ENCODE measurements at regions not wholly inside any gene's neighbourhood (a gene's known extent, or its start where the extent isn't known, plus 50 kb on each side); places are given as distances from the start of the nearest gene placed in this dataset.

GRCh38 chr1:232096751-232097150, 470.2 kb downstream of the DISC1 start (continued):
- no peak for TF ChIP-seq CSRNP3 (CRISPR knock-in tag; IDR thresholded peaks at IDR 0.05)
